Colonic mucosa (tissue), 4 donors: ENCODE measurements at regions not wholly inside any gene's neighbourhood (a gene's known extent, or its start where the extent isn't known, plus 50 kb on each side); places are given as distances from the start of the nearest gene placed in this dataset.

Source experiments
- DNase-seq: peaks from one replicate; pipeline ENCODE4 v3.0.0-alpha.2; 2020
- H3K27ac ChIP-seq: fragments of 200-600 bp; one replicate; pipeline ENCODE4 v1.8.0; 2021
- H3K27me3 ChIP-seq: fragments of 200-600 bp; one replicate; pipeline ENCODE4 v1.8.0; 2021
- H3K36me3 ChIP-seq: fragments of 200-600 bp; one replicate; pipeline ENCODE4 v1.8.0; 2021
- H3K4me1 ChIP-seq: fragments of 200-600 bp; one replicate; pipeline ENCODE4 v1.8.0; 2021; ENCODE audit warnings: mild to moderate bottlenecking
- H3K4me3 ChIP-seq: fragments of 200-600 bp; one replicate; pipeline ENCODE4 v1.8.0; 2021
- H3K9ac ChIP-seq, 2 donors: one replicate each; pipeline ENCODE4 v1.7.0; 2013; ENCODE audit warnings: control low read depth in 2 of 2, low read depth in 2 of 2, low read length in 2 of 2
- H3K9me3 ChIP-seq: fragments of 200-600 bp; one replicate; pipeline ENCODE4 v1.8.0; 2021
- intact Hi-C: fragments of 100-400 bp; cut with DNase I; formaldehyde crosslinking; loops from one replicate; pipeline ENCODE4 v1.14.1; 2022
- TF ChIP-seq, protein P1 (sequence below): fragments of 200-600 bp; IDR thresholded peaks from one replicate; pipeline ENCODE4 v1.8.0; 2022; ENCODE audit warnings: antibody characterized with exemption, mild to moderate bottlenecking
- donor health status: healthy.
- donor health status: DM: no; HTN: no; CAD: no.
- donor health status: DM: no; HTN: no; CAD: no.

DNA sequence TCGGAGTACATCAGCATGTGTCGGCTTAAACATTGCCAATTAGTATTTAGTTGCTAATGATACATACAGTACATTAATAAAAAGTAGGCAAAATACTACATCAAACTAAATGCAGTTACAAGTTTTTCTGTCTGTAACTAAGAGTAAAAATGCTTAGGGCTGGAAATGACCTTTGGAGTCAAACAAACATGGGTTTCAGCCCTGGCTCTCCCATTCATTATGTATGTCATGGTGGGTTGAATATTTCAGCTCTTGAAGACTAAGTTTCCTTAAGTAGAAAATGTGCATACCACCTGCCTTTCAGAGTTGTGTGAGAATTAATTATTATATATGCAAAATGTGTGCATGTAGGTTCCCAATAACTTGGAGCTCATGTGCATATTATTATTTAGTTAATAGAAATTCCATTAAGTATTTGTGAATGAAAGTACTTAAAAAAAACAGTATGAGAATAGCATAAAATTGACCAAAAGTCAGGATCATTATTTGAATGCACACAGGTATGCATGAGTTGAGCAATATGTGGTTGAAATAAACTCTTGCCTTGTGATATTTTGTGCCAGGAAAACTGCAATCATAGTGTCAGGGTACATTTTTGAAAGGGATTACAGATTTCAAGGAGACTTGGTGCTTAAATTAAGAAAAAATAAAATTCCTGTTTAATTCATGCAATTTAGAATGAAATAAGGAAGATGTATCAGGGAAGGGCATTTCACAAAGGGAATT, 2048.7 kb downstream of the PCDH7 start:
- no peak overlapping the region for H3K27ac ChIP-seq
- H3K4me3 ChIP-seq: no peak overlapping the region
- no peaks in the 10 kb centered on the region for H3K9me3 ChIP-seq
- no peaks in the 10 kb centered on the region for H3K36me3 ChIP-seq
- TF ChIP-seq, protein P1, sequence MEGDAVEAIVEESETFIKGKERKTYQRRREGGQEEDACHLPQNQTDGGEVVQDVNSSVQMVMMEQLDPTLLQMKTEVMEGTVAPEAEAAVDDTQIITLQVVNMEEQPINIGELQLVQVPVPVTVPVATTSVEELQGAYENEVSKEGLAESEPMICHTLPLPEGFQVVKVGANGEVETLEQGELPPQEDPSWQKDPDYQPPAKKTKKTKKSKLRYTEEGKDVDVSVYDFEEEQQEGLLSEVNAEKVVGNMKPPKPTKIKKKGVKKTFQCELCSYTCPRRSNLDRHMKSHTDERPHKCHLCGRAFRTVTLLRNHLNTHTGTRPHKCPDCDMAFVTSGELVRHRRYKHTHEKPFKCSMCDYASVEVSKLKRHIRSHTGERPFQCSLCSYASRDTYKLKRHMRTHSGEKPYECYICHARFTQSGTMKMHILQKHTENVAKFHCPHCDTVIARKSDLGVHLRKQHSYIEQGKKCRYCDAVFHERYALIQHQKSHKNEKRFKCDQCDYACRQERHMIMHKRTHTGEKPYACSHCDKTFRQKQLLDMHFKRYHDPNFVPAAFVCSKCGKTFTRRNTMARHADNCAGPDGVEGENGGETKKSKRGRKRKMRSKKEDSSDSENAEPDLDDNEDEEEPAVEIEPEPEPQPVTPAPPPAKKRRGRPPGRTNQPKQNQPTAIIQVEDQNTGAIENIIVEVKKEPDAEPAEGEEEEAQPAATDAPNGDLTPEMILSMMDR: no peak
- H3K4me1 ChIP-seq: no peaks in the 10 kb centered on the region
- no peak for DNase-seq
- H3K27me3 ChIP-seq: no peaks in the 10 kb centered on the region
- intact Hi-C loops: no loop called here
- H3K9ac ChIP-seq: no peak overlapping the region

DNA sequence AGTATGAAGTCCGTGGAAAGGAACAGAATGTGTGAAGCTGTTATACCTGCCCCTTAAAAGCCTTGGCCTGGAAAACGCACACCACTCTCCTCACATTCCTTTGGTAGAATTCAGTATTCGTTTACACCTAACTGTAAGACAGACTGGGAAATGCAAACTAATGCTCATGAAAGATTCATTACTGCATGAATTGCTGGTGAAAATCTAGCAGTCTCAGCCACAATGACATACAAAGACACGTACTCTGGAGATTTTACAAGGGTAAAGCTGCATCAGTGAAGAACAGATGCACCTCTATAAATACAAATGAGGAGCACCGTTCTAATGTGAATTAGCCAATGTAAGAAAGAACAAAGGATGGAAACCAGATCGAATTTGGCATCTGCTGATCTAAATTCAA, 2051.3 kb downstream of the PCDH7 start:
- H3K4me1 ChIP-seq: no peaks in the 10 kb centered on the region
- TF ChIP-seq, protein P1: no peak
- no peaks in the 10 kb centered on the region for H3K27me3 ChIP-seq
- no peaks in the 10 kb centered on the region for H3K36me3 ChIP-seq
- intact Hi-C loops: loop anchor here (10.0 kb wide), 1 partner anchor 307 kb away; no protein-coding TSS in a partner anchor
- DNase-seq: no peak
- no peak overlapping the region for H3K9ac ChIP-seq
- H3K9me3 ChIP-seq: no peaks in the 10 kb centered on the region
- no peak overlapping the region for H3K27ac ChIP-seq
- H3K4me3 ChIP-seq: no peak overlapping the region

DNA sequence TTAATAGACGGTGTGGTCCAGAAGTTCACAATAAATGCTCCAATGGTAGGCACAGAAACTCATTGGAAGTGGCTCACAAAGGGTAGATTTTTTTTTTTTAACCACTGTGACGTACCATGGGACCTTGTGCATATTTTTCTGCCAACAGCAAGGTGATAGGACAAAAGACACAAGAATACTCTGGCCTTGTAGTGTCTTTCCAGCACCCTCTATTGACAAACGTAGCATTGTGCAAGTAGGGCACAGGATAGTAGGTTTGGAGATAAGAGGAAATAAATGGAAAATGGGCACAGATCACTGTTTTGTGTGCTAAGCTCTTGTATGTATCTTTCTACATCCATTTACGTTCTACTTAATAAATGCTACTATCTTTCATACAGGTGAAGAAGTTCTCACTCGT, 2054.9 kb downstream of the PCDH7 start:
- DNase-seq: no peak

DNA sequence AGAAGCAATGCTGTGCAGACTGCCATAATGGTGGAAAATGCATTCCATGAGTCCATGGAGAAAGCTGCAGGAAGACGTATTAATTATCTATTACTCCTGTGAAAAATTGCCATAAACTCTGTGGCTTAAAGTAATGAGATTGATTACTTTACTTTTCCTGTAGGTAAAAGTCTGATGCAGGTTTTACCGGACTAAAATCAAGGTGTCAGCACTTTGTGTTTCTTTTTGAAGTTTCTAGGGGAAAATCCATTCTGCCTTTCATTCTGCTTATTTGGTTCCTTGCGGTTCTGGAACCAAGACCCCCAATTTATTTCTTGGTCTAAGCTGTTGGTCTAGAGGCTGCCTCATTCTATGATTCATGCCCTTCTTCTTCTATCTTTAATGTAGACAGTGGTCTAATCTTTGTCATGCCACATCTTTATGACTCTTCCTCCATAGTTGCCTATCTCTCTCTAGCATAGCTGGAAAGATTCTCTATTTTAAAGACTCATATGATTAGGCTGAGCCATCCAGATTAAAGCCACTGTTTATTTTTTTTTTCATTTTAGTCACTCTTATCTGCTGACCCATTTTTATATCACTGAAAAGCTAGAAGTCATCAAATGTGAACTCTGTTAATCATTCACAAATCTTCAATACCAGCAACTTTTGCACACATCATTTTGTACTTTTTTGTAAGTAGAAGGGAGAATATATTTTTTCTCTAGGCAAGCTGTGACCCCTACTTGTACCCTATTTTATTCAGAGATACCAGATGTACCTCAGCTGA, 2056.4 kb downstream of the PCDH7 start:
- no peak overlapping the region for H3K27ac ChIP-seq
- intact Hi-C loops: loop anchor here (10.0 kb wide), 1 partner anchor 312 kb away; no protein-coding TSS in a partner anchor
- no peak overlapping the region for H3K9ac ChIP-seq
- no peaks in the 10 kb centered on the region for H3K36me3 ChIP-seq
- TF ChIP-seq, protein P1: no peak
- no peak for DNase-seq
- no peak overlapping the region for H3K4me3 ChIP-seq
- H3K4me1 ChIP-seq: no peaks in the 10 kb centered on the region
- no peaks in the 10 kb centered on the region for H3K9me3 ChIP-seq
- no peaks in the 10 kb centered on the region for H3K27me3 ChIP-seq

More for the DNA sequence above, 2054.9 kb downstream of the PCDH7 start:
- Histone ChIP-seq H3K36me3 (no peaks in the 10 kb centered on the region), H3K9ac (no peak overlapping the region), H3K27me3 (no peaks in the 10 kb centered on the region), H3K4me1 (no peaks in the 10 kb centered on the region), H3K27ac (no peak overlapping the region), H3K4me3 (no peak overlapping the region), H3K9me3 (no peaks in the 10 kb centered on the region)
- intact Hi-C loops: loop anchor here (10.0 kb wide), 1 partner anchor 310 kb away; no protein-coding TSS in a partner anchor
- TF ChIP-seq, protein P1: no peak

DNA sequence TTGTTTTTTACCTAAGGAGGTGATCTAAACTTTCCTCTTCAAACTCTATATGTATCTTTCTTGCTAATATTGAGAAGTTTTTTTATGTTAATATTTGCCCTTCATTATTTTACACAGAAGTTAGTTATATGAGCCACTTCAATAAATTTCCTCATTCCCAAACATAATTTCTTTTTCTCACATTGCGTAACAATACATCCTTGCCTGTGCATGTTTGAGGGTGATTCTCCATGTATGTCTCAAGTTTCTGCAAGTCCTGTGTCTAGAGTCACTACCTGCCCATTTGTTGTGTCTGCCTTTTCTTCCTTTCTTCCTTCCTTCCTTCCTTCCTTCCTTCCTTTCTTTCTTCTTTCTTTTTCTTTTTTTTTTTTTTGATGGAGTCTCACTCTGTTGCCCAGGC, 2057.9 kb downstream of the PCDH7 start:
- H3K27ac ChIP-seq: no peak overlapping the region
- no peaks in the 10 kb centered on the region for H3K27me3 ChIP-seq
- H3K4me1 ChIP-seq: no peaks in the 10 kb centered on the region
- no peak for DNase-seq
- no peaks in the 10 kb centered on the region for H3K36me3 ChIP-seq
- no peak overlapping the region for H3K4me3 ChIP-seq
- H3K9me3 ChIP-seq: no peaks in the 10 kb centered on the region
- intact Hi-C loops: loop anchor here (10.0 kb wide), 1 partner anchor 313 kb away; no protein-coding TSS in a partner anchor
- TF ChIP-seq, protein P1: no peak
- H3K9ac ChIP-seq: no peak overlapping the region
